ENCODE measurements at regions not wholly inside any gene's neighbourhood (a gene's known extent, or its start where the extent isn't known, plus 50 kb on each side); places are given as distances from the start of the nearest gene placed in this dataset.

DNA sequence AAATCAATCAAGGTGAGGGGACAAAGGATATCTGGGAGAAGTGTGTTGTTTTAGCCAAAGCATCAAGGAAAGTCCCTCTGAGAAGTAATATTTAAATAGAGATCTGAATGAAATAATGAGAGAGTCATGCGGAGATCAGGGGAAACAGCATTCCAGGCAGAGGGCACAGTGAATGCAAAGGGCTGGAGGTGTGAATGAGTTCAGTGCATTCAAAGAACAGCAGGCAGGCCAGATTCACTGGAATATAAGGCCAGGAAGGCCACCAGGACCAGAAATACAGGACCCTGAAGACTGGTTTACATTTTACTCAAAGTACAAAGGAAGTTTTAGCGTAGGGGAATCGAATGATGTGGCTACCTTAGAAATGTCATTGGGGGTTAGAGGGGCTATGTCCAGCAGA lies 436.2 kb upstream of the TMEM132C start:
- no peak for FAIRE-seq
- no peaks in the 10 kb centered on the region for H3K4me1 ChIP-seq (ENCODE audit: control insufficient read depth, insufficient read depth, low read length)
- no peak overlapping the region for H3K27ac ChIP-seq (ENCODE audit: control insufficient read depth, insufficient read depth)
- CTCF ChIA-PET, result no interaction called here
- H3K4me2 ChIP-seq (ENCODE audit: control insufficient read depth, insufficient read depth), result no peak overlapping the region
- H3K4me3 ChIP-seq, result no peak overlapping the region
- RAD21 ChIA-PET (ENCODE audit: unreplicated experiment), result no interaction called here
- no TSS peak for BruUV-seq (replicated peaks)
- no peaks in the 10 kb centered on the region for H3K79me2 ChIP-seq (ENCODE audit: control insufficient read depth, insufficient read depth, low read length)
- H3K9ac ChIP-seq (ENCODE audit: control insufficient read depth, insufficient read depth, low read length), result no peak overlapping the region
- H3K36me3 ChIP-seq (ENCODE audit: control insufficient read depth in 2 of 2, insufficient read depth in 2 of 2, low read length in 1 of 2), result no peaks in the 10 kb centered on the region
- POLR2A ChIA-PET, result no interaction called here
- no peaks in the 10 kb centered on the region for H3K27me3 ChIP-seq (replicated peaks in 1 of 2; ENCODE audit: control insufficient read depth in 2 of 2, insufficient read depth in 2 of 2, low read length in 1 of 2)
- no peak overlapping the region for H2AFZ ChIP-seq (ENCODE audit: control insufficient read depth, low read depth, low read length)
- no peaks in the 10 kb centered on the region; the same call in 2 of the 3 replicates for H3K9me3 ChIP-seq (replicated peaks; ENCODE audit: control insufficient read depth, insufficient read depth, low read length)
- SMC1A ChIA-PET (ENCODE audit: uncharacterized antibody, unreplicated experiment), result no interaction called here
- no peak for DNase-seq (ENCODE audit: low read depth, low spot score)
- 50% methylated on average over 3 of the region's 3 CpGs for WGBS (ENCODE audit: insufficient coverage, insufficient replicate concordance, low lambda C conversion rate, missing lambda C conversion rate)
- in situ Hi-C loops (cut with MboI) (no loop called here), intact Hi-C loops (cut with micrococcal nuclease; ENCODE audit: unreplicated experiment) (no loop called here)
- no peak for ATAC-seq
- no peaks in the 10 kb centered on the region for H4K20me1 ChIP-seq (ENCODE audit: control insufficient read depth, insufficient read depth)
- TF ChIP-seq SREBF1 (IDR thresholded peaks at IDR 0.05; ENCODE audit: low read length), result no peak
- TF ChIP-seq ZNF274 (IDR thresholded peaks at IDR 0.05; ENCODE audit: insufficient read depth, insufficient read length), result no peak
- TF ChIP-seq, protein P1, sequence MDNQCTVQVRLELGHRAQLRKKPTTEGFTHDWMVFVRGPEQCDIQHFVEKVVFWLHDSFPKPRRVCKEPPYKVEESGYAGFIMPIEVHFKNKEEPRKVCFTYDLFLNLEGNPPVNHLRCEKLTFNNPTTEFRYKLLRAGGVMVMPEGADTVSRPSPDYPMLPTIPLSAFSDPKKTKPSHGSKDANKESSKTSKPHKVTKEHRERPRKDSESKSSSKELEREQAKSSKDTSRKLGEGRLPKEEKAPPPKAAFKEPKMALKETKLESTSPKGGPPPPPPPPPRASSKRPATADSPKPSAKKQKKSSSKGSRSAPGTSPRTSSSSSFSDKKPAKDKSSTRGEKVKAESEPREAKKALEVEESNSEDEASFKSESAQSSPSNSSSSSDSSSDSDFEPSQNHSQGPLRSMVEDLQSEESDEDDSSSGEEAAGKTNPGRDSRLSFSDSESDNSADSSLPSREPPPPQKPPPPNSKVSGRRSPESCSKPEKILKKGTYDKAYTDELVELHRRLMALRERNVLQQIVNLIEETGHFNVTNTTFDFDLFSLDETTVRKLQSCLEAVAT (IDR thresholded peaks at IDR 0.05), result no peak
- no peak for TF ChIP-seq EED (IDR thresholded peaks at IDR 0.05; ENCODE audit: low read depth)
- TF ChIP-seq, protein P2, sequence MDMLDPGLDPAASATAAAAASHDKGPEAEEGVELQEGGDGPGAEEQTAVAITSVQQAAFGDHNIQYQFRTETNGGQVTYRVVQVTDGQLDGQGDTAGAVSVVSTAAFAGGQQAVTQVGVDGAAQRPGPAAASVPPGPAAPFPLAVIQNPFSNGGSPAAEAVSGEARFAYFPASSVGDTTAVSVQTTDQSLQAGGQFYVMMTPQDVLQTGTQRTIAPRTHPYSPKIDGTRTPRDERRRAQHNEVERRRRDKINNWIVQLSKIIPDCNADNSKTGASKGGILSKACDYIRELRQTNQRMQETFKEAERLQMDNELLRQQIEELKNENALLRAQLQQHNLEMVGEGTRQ (IDR thresholded peaks at IDR 0.05; ENCODE audit: borderline replicate concordance, low read depth, low read length), result no peak
- no peak for TF ChIP-seq IRF4 (IDR thresholded peaks at IDR 0.05; ENCODE audit: low read depth, low read length)
- TF ChIP-seq, protein P3, sequence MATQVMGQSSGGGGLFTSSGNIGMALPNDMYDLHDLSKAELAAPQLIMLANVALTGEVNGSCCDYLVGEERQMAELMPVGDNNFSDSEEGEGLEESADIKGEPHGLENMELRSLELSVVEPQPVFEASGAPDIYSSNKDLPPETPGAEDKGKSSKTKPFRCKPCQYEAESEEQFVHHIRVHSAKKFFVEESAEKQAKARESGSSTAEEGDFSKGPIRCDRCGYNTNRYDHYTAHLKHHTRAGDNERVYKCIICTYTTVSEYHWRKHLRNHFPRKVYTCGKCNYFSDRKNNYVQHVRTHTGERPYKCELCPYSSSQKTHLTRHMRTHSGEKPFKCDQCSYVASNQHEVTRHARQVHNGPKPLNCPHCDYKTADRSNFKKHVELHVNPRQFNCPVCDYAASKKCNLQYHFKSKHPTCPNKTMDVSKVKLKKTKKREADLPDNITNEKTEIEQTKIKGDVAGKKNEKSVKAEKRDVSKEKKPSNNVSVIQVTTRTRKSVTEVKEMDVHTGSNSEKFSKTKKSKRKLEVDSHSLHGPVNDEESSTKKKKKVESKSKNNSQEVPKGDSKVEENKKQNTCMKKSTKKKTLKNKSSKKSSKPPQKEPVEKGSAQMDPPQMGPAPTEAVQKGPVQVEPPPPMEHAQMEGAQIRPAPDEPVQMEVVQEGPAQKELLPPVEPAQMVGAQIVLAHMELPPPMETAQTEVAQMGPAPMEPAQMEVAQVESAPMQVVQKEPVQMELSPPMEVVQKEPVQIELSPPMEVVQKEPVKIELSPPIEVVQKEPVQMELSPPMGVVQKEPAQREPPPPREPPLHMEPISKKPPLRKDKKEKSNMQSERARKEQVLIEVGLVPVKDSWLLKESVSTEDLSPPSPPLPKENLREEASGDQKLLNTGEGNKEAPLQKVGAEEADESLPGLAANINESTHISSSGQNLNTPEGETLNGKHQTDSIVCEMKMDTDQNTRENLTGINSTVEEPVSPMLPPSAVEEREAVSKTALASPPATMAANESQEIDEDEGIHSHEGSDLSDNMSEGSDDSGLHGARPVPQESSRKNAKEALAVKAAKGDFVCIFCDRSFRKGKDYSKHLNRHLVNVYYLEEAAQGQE (IDR thresholded peaks at IDR 0.05; ENCODE audit: low read depth, low read length), result no peak
- TF ChIP-seq, protein P4, sequence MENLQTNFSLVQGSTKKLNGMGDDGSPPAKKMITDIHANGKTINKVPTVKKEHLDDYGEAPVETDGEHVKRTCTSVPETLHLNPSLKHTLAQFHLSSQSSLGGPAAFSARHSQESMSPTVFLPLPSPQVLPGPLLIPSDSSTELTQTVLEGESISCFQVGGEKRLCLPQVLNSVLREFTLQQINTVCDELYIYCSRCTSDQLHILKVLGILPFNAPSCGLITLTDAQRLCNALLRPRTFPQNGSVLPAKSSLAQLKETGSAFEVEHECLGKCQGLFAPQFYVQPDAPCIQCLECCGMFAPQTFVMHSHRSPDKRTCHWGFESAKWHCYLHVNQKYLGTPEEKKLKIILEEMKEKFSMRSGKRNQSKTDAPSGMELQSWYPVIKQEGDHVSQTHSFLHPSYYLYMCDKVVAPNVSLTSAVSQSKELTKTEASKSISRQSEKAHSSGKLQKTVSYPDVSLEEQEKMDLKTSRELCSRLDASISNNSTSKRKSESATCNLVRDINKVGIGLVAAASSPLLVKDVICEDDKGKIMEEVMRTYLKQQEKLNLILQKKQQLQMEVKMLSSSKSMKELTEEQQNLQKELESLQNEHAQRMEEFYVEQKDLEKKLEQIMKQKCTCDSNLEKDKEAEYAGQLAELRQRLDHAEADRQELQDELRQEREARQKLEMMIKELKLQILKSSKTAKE (IDR thresholded peaks at IDR 0.05; ENCODE audit: low read depth, poor library complexity, severe bottlenecking), result no peak
- TF ChIP-seq, protein P5, sequence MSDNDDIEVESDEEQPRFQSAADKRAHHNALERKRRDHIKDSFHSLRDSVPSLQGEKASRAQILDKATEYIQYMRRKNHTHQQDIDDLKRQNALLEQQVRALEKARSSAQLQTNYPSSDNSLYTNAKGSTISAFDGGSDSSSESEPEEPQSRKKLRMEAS (IDR thresholded peaks at IDR 0.05; ENCODE audit: low read depth, low read length), result no peak
- TF ChIP-seq BCL11A (IDR thresholded peaks at IDR 0.05; ENCODE audit: low read depth, low read length), result no peak
- TF ChIP-seq NR2C2 (IDR thresholded peaks at IDR 0.05; ENCODE audit: borderline replicate concordance, control insufficient read depth, insufficient read length, low read depth), result no peak
- TF ChIP-seq, protein P6, sequence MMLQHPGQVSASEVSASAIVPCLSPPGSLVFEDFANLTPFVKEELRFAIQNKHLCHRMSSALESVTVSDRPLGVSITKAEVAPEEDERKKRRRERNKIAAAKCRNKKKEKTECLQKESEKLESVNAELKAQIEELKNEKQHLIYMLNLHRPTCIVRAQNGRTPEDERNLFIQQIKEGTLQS (IDR thresholded peaks at IDR 0.05; ENCODE audit: borderline replicate concordance, extremely low read depth, low read depth, low read length), result no peak
